Ovary (tissue), 3 donors: ENCODE measurements at regions not wholly inside any gene's neighbourhood (a gene's known extent, or its start where the extent isn't known, plus 50 kb on each side); places are given as distances from the start of the nearest gene placed in this dataset.

ENCODE experiments used
- CTCF ChIP-seq, 3 donors: fragments of 450-650 bp in 2 of 3; fragments of 200-600 bp in 1 of 3; IDR thresholded peaks; one replicate each; pipeline versions ENCODE4 v1.5.1 to v1.8.0; 2016 to 2022; ENCODE audit warnings: antibody characterized with exemption in 3 of 3, mild to moderate bottlenecking in 1 of 3
- EP300 ChIP-seq: sonication (generic); formaldehyde crosslinking; IDR thresholded peaks from one replicate; pipeline ENCODE4 v1.6.1; 2017; ENCODE audit warnings: antibody characterized with exemption
- POLR2A ChIP-seq: fragments of 450-650 bp; IDR thresholded peaks from one replicate; pipeline ENCODE4 v1.6.1; 2017; ENCODE audit warnings: antibody characterized with exemption, mild to moderate bottlenecking, moderate library complexity
- donor health status: DM: no; HTN: no; CAD: no.

- TF ChIP-seq CTCF (IDR thresholded peaks at IDR 0.05) (no peak), POLR2A (no peak), EP300 (no peak)
Measured at GRCh38 chr6:79810871-79811270, 136.5 kb downstream of the ELOVL4 start.
